Fibroblast of mammary gland (primary cell): ENCODE measurements at regions not wholly inside any gene's neighbourhood (a gene's known extent, or its start where the extent isn't known, plus 50 kb on each side); places are given as distances from the start of the nearest gene placed in this dataset.

Source experiments
- DNase-seq: peaks from one replicate; pipeline ENCODE4 v3.0.0-alpha.2; 2010; ENCODE audit warnings: low read depth
- H3K4me3 ChIP-seq: 2 replicates; pipeline ENCODE4 v1.5.1; 2011; ENCODE audit warnings: low read depth, mild to moderate bottlenecking, low read length, moderate library complexity; ENCODE audit not compliant: control insufficient read depth
- TF ChIP-seq, protein P1 (sequence below): conservative IDR thresholded peaks from 2 replicates; pipeline ENCODE4 v1.5.1; 2011; ENCODE audit warnings: low read depth, low read length, inconsistent platforms; ENCODE audit not compliant: control insufficient read depth, insufficient read depth

DNA sequence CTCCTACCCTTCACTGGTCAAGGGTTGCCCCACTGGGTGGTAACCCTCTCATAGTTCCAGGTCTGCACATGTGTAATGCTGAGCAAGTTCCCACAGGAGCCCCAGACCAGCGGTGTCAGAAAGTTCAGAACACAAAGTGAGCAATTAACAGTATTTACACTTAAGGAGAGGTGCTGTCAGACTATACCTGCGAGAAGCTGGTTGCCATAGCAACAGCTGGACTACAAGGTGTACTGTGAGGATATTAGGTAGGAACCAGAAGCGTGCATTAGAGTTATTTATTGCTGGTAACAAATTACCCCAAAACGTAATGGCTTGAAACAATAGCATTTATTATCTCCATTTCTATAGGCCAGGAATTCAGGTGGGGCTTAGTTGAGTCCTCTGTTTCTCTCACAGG, 317.0 kb upstream of the RPS23 start:
- no peak for DNase-seq
- TF ChIP-seq, protein P1, sequence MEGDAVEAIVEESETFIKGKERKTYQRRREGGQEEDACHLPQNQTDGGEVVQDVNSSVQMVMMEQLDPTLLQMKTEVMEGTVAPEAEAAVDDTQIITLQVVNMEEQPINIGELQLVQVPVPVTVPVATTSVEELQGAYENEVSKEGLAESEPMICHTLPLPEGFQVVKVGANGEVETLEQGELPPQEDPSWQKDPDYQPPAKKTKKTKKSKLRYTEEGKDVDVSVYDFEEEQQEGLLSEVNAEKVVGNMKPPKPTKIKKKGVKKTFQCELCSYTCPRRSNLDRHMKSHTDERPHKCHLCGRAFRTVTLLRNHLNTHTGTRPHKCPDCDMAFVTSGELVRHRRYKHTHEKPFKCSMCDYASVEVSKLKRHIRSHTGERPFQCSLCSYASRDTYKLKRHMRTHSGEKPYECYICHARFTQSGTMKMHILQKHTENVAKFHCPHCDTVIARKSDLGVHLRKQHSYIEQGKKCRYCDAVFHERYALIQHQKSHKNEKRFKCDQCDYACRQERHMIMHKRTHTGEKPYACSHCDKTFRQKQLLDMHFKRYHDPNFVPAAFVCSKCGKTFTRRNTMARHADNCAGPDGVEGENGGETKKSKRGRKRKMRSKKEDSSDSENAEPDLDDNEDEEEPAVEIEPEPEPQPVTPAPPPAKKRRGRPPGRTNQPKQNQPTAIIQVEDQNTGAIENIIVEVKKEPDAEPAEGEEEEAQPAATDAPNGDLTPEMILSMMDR: no peak
- no peak overlapping the region for H3K4me3 ChIP-seq

DNA sequence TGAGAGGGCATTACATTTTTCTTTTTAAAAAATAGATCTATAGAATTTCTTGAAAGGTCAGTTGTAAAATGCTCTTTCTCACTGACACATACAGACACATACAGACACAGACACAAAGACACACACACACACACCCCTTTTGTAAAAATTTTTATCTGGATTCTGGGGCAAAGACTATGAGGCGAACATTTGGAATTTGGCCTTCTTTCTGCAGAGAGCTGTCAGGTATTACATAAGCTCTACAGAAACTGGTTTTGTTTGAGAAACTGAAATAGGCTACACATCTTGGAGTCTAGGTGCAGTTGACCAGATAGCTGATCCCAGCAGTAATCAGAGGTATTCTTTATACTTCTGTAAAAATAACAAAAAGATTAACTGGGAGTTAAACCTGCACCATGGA, 315.9 kb upstream of the RPS23 start:
- no peak for DNase-seq
- TF ChIP-seq, protein P1: no peak
- H3K4me3 ChIP-seq: no peak overlapping the region

DNA sequence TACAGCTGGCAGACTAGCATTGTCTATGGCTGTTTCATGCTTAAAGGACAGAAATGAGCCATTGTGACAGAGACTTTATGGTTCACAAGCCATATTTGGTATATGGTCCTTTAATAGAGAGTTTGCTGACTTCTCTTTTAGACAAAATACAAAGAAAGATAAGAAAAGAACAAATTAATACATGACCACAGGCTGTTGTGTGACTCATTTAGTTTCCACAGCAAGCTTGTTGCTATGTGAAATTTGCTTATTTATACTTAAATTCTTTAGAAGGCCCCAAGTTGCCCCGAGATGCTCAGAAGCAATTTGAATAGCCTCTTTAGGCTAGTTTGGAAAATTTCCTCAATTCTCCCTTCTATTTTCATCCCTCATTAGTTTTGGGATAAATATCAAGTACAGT, 315.3 kb upstream of the RPS23 start:
- no peak overlapping the region for H3K4me3 ChIP-seq
- TF ChIP-seq, protein P1: no peak
- DNase-seq: peak; percentile 27

DNA sequence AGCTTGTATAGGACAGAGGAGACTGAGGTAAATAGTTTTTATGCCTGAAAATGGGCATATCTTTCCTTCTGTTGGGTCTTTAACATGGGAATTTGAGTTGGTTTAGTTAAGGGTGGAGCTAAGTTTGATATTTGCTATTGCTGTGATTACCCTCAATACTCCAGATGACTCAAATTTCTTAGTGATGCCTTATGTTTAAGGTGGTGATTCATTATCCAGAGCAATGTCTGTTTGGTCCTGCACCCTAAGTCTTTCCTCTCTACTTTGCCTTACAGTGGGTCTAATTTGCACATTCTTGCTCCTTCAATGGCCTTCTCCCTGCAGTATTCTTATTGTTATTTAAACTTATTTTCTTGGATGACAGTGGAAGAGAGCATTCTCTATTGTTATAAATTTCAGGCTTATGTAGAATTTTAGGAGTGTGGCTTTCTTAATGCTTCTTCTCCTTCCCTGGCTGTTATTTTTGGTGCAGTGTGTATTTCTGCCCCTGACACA, 312.9 kb upstream of the RPS23 start:
- DNase-seq: peak; percentile 22
- TF ChIP-seq, protein P1: no peak
- no peak overlapping the region for H3K4me3 ChIP-seq

DNA sequence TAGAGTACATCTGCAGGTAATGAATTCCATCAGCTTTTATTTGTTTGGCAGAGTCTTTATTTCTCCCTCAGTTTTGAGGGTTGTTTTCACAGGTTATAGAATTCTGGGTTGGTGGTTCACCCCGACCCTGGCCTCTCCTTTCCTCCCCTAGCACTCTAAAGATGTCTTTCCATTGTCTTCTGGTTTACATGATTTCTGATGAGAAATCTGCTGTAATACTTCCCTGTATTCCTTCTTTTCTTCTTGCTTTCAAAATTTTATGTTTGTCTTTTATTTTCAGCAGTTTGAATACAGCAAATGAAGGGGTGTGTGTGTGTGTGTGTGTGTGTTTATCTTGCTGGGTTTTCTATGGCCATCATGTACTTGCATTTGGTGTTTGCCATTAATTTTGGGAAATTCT, 312.0 kb upstream of the RPS23 start:
- TF ChIP-seq, protein P1: no peak
- H3K4me3 ChIP-seq: no peak overlapping the region
- no peak for DNase-seq

DNA sequence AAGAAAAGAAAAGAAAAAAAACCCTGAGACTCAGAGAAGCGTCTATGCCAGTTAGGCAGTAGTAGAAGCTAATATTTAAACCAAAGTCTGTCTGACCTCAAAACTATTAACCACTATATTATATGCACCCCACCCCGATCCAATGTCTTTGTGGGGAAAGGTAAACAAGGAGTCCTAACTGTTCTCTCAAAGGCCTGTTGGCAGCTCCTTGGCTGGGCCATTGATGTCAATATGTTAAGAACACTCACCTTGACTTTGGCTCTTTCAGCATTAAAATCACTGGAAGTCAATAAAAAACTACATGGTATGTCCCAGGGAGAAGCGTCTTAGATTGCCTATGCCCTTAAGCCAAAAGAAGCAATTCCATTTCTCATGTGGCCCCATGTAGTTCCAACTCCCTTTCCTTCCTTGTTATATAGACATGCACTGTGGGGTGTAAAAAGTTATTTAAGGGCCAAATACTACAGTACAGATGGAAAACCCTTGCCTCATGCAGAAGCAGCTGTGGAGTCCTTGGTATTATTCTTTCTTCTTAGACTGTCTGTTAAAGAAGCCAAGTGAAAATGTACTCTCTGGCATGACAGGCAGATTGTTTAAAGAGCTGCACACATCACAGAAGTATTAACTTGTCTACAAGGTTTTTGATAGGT, 308.6 kb upstream of the RPS23 start:
- no peak overlapping the region for H3K4me3 ChIP-seq
- DNase-seq: no peak
- TF ChIP-seq, protein P1: no peak
